VCaP (cell line): ENCODE measurements at regions not wholly inside any gene's neighbourhood (a gene's known extent, or its start where the extent isn't known, plus 50 kb on each side); places are given as distances from the start of the nearest gene placed in this dataset.

ENCODE experiments used
- H3K27ac ChIP-seq: fragments of 450-650 bp; 2 replicates; pipeline ENCODE4 v1.5.1; 2017
- CTCF ChIP-seq: fragments of 450-650 bp; conservative IDR thresholded peaks from 2 replicates; pipeline ENCODE4 v1.5.1; 2017; ENCODE audit warnings: mild to moderate bottlenecking, moderate library complexity

GRCh38 chr1:30262158-30262557, 461.2 kb downstream of the MATN1 start:
- TF ChIP-seq CTCF = no peak
- H3K27ac ChIP-seq = no peak overlapping the region

- no peak for TF ChIP-seq CTCF
- no peak overlapping the region for H3K27ac ChIP-seq
Observed at GRCh38 chr1:30260318-30260717, 463.1 kb downstream of the MATN1 start.

GRCh38 chr1:30259631-30260030, 463.8 kb downstream of the MATN1 start:
- no peak overlapping the region for H3K27ac ChIP-seq
- TF ChIP-seq CTCF = no peak

GRCh38 chr1:30258876-30259275, 464.5 kb downstream of the MATN1 start:
- H3K27ac ChIP-seq = no peak overlapping the region
- no peak for TF ChIP-seq CTCF

- TF ChIP-seq CTCF = no peak
- no peak overlapping the region for H3K27ac ChIP-seq
Observed at GRCh38 chr1:30258471-30258870, 464.9 kb downstream of the MATN1 start.

- TF ChIP-seq CTCF = no peak
- H3K27ac ChIP-seq = no peak overlapping the region
Observed at GRCh38 chr1:30257742-30258380, 465.5 kb downstream of the MATN1 start.

GRCh38 chr1:30257322-30257721, 466.1 kb downstream of the MATN1 start:
- no peak overlapping the region for H3K27ac ChIP-seq
- TF ChIP-seq CTCF = no peak
